ENCODE measurements at regions not wholly inside any gene's neighbourhood (a gene's known extent, or its start where the extent isn't known, plus 50 kb on each side); places are given as distances from the start of the nearest gene placed in this dataset.

DNA sequence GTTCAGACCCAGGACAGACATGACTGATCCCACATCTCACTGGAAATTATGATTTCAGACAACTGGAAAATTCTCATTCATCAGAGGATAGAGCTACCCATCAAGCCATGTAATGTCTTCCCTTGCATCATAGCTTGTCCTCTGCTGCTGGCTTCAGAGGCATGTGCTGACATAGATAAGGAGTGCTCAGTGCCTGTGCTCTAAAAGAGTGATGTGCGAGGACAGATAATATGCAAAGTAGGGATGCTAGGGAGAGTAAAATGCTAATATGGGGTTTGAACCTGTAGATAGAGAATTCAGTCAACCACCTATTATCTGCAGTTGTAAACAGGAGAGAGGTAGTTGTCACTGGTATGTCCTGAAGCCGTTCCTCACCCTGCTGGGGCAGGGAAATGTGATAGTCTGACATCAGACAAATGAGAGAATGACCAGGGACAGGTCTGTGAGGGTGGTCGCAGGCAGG, 349.7 kb upstream of the CCL2 start (continued):
- TF ChIP-seq SMARCA5 (IDR thresholded peaks at IDR 0.05) (no peak), CBX5 (IDR thresholded peaks at IDR 0.05; ENCODE audit: low read depth) (no peak), MEF2A (IDR thresholded peaks at IDR 0.05; ENCODE audit: insufficient read depth, low read depth, low read length) (no peak), WRNIP1 (IDR thresholded peaks at IDR 0.05; ENCODE audit: borderline replicate concordance, low read depth, low read length) (no peak), KLF5 (IDR thresholded peaks at IDR 0.05; ENCODE audit: partially characterized antibody) (no peak), MYB (IDR thresholded peaks at IDR 0.05; ENCODE audit: borderline replicate concordance, low read depth, low read length) (no peak), MYC (IDR thresholded peaks at IDR 0.05; ENCODE audit: insufficient read depth, insufficient read length, insufficient replicate concordance, low read length, severe bottlenecking) (no peak), SRF (IDR thresholded peaks at IDR 0.05; ENCODE audit: low read depth in 2 of 2, low read length in 2 of 2) (no peak)
- TF ChIP-seq, protein P1, sequence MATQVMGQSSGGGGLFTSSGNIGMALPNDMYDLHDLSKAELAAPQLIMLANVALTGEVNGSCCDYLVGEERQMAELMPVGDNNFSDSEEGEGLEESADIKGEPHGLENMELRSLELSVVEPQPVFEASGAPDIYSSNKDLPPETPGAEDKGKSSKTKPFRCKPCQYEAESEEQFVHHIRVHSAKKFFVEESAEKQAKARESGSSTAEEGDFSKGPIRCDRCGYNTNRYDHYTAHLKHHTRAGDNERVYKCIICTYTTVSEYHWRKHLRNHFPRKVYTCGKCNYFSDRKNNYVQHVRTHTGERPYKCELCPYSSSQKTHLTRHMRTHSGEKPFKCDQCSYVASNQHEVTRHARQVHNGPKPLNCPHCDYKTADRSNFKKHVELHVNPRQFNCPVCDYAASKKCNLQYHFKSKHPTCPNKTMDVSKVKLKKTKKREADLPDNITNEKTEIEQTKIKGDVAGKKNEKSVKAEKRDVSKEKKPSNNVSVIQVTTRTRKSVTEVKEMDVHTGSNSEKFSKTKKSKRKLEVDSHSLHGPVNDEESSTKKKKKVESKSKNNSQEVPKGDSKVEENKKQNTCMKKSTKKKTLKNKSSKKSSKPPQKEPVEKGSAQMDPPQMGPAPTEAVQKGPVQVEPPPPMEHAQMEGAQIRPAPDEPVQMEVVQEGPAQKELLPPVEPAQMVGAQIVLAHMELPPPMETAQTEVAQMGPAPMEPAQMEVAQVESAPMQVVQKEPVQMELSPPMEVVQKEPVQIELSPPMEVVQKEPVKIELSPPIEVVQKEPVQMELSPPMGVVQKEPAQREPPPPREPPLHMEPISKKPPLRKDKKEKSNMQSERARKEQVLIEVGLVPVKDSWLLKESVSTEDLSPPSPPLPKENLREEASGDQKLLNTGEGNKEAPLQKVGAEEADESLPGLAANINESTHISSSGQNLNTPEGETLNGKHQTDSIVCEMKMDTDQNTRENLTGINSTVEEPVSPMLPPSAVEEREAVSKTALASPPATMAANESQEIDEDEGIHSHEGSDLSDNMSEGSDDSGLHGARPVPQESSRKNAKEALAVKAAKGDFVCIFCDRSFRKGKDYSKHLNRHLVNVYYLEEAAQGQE (IDR thresholded peaks at IDR 0.05; ENCODE audit: low read depth, low read length), result no peak
- TF ChIP-seq, protein P2, sequence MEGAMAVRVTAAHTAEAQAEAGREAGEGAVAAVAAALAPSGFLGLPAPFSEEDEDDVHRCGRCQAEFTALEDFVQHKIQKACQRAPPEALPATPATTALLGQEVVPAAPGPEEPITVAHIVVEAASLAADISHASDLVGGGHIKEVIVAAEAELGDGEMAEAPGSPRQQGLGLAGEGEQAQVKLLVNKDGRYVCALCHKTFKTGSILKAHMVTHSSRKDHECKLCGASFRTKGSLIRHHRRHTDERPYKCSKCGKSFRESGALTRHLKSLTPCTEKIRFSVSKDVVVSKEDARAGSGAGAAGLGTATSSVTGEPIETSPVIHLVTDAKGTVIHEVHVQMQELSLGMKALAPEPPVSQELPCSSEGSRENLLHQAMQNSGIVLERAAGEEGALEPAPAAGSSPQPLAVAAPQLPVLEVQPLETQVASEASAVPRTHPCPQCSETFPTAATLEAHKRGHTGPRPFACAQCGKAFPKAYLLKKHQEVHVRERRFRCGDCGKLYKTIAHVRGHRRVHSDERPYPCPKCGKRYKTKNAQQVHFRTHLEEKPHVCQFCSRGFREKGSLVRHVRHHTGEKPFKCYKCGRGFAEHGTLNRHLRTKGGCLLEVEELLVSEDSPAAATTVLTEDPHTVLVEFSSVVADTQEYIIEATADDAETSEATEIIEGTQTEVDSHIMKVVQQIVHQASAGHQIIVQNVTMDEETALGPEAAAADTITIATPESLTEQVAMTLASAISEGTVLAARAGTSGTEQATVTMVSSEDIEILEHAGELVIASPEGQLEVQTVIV (IDR thresholded peaks at IDR 0.05; ENCODE audit: borderline replicate concordance, partially characterized antibody), result no peak
- TF ChIP-seq, protein P3, sequence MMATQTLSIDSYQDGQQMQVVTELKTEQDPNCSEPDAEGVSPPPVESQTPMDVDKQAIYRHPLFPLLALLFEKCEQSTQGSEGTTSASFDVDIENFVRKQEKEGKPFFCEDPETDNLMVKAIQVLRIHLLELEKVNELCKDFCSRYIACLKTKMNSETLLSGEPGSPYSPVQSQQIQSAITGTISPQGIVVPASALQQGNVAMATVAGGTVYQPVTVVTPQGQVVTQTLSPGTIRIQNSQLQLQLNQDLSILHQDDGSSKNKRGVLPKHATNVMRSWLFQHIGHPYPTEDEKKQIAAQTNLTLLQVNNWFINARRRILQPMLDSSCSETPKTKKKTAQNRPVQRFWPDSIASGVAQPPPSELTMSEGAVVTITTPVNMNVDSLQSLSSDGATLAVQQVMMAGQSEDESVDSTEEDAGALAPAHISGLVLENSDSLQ (IDR thresholded peaks at IDR 0.05), result no peak

Measured in GM12878 (cell line).